ENCODE measurements at regions not wholly inside any gene's neighbourhood (a gene's known extent, or its start where the extent isn't known, plus 50 kb on each side); places are given as distances from the start of the nearest gene placed in this dataset.
"Not testable (repeated sequence)": the region's sequence is repeated elsewhere in the genome, so short reads cannot be mapped to it uniquely, and the experiment has no call there.

GRCh38 chrX:30008031-30008430, 207.3 kb upstream of the MAGEB2 start:
- no peak for DNase-seq (ENCODE audit: low read depth, low spot score)
- TF ChIP-seq POLR2AphosphoS5 (IDR thresholded peaks at IDR 0.05; ENCODE audit: borderline replicate concordance, low read depth, low read length) (no peak), EZH2 (IDR thresholded peaks at IDR 0.05) (no peak), FOXP2 (optimal IDR thresholded peaks at IDR 0.05; ENCODE audit: control extremely low read depth, extremely low read length, insufficient read depth) (no peak)
- Histone ChIP-seq H3K9ac (ENCODE audit: insufficient read length) (no peak overlapping the region), H3K36me3 (ENCODE audit: insufficient read depth, low read length) (no peaks in the 10 kb centered on the region), H3K4me3 (no peak overlapping the region), H3K9me3 (ENCODE audit: low read depth, low read length) (no peaks in the 10 kb centered on the region), H3K27ac (no peak overlapping the region)

- Histone ChIP-seq H3K4me3 (no peak overlapping the region), H3K9ac (ENCODE audit: insufficient read length) (no peak overlapping the region), H3K36me3 (ENCODE audit: insufficient read depth, low read length) (no peaks in the 10 kb centered on the region), H3K9me3 (ENCODE audit: low read depth, low read length) (no peaks in the 10 kb centered on the region), H3K27ac (no peak overlapping the region)
- no peak for TF ChIP-seq EZH2 (IDR thresholded peaks at IDR 0.05)
- no peak for DNase-seq (ENCODE audit: low read depth, low spot score)
These were observed 204.9 kb upstream of the MAGEB2 start for GRCh38 chrX:30010471-30010870.

DNA sequence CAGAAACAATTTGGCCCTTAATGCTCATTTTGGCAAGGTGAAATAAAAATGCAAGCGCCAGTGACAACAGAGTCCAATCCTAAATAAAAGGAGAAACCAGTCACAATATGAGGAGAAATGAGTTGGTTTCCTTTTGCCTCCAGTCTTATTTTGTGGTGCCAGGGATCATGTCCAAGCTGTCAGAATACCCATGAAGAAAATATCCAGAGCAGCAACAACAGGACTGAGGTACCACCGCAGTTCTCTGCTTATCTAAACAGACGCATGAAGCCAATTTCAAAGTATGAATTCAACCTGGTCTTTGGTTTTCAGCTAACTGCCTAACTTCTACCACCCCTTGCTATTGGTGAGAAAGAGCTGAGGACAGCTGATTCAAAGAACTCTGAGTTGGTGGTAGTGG, 199.9 kb upstream of the MAGEB2 start:
- no peak overlapping the region for H3K27ac ChIP-seq
- H3K36me3 ChIP-seq (ENCODE audit: insufficient read depth, low read length) = no peaks in the 10 kb centered on the region
- no peak for TF ChIP-seq EZH2 (IDR thresholded peaks at IDR 0.05)
- no peak for TF ChIP-seq POLR2AphosphoS5 (IDR thresholded peaks at IDR 0.05; ENCODE audit: borderline replicate concordance, low read depth, low read length)
- TF ChIP-seq FOXP2 (optimal IDR thresholded peaks at IDR 0.05; ENCODE audit: control extremely low read depth, extremely low read length, insufficient read depth) = no peak
- no peak overlapping the region for H3K9ac ChIP-seq (ENCODE audit: insufficient read length)
- H3K9me3 ChIP-seq (ENCODE audit: low read depth, low read length) = no peaks in the 10 kb centered on the region
- no peak overlapping the region for H3K4me3 ChIP-seq
- DNase-seq (ENCODE audit: low read depth, low spot score) = no peak

GRCh38 chrX:30027636-30028035, 187.7 kb upstream of the MAGEB2 start:
- Histone ChIP-seq H3K9me3 (ENCODE audit: low read depth, low read length) (no peaks in the 10 kb centered on the region), H3K27ac (no peak overlapping the region), H3K36me3 (ENCODE audit: insufficient read depth, low read length) (no peaks in the 10 kb centered on the region), H3K9ac (ENCODE audit: insufficient read length) (no peak overlapping the region), H3K4me3 (no peak overlapping the region)
- DNase-seq (ENCODE audit: low read depth, low spot score) = no peak
- no peak for TF ChIP-seq FOXP2 (optimal IDR thresholded peaks at IDR 0.05; ENCODE audit: control extremely low read depth, extremely low read length, insufficient read depth)
- no peak for TF ChIP-seq EZH2 (IDR thresholded peaks at IDR 0.05)
- no peak for TF ChIP-seq POLR2AphosphoS5 (IDR thresholded peaks at IDR 0.05; ENCODE audit: borderline replicate concordance, low read depth, low read length)

- not testable (repeated sequence) for H3K36me3 ChIP-seq (ENCODE audit: insufficient read depth, low read length); H3K4me3 ChIP-seq; H3K9me3 ChIP-seq (ENCODE audit: low read depth, low read length); H3K9ac ChIP-seq (ENCODE audit: insufficient read length); H3K27ac ChIP-seq
- peak; percentile 35 for DNase-seq (ENCODE audit: low read depth, low spot score)
These were observed 179.0 kb upstream of the MAGEB2 start for GRCh38 chrX:30036406-30036805.

DNA sequence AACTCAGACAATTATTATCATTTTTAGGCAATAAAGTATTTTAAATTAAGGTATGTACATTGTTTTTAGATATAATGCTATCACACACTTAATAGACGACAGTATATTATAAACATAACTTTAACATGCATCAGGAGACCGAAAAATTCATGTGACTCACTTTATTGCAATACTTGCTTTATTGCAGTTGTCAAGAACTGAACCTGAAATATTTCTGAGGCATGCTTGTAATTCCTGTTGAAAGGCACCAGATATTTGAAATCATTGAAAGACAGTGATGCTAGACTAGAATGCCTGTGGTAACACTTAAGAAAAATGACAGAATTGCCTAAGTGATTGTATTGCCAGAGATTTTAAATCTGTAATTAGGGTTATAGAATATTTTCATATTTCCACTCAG, 175.6 kb upstream of the MAGEB2 start:
- Histone ChIP-seq H3K36me3 (ENCODE audit: insufficient read depth, low read length) (no peaks in the 10 kb centered on the region), H3K4me3 (no peak overlapping the region), H3K9me3 (ENCODE audit: low read depth, low read length) (no peaks in the 10 kb centered on the region), H3K27ac (no peak overlapping the region), H3K9ac (ENCODE audit: insufficient read length) (no peak overlapping the region)
- no peak for DNase-seq (ENCODE audit: low read depth, low spot score)
- TF ChIP-seq POLR2AphosphoS5 (IDR thresholded peaks at IDR 0.05; ENCODE audit: borderline replicate concordance, low read depth, low read length) (no peak), FOXP2 (optimal IDR thresholded peaks at IDR 0.05; ENCODE audit: control extremely low read depth, extremely low read length, insufficient read depth) (no peak), EZH2 (IDR thresholded peaks at IDR 0.05) (no peak)

GRCh38 chrX:30060718-30061117, 154.6 kb upstream of the MAGEB2 start:
- DNase-seq (ENCODE audit: low read depth, low spot score) = no peak
- H3K9ac ChIP-seq (ENCODE audit: insufficient read length) = no peak overlapping the region
- no peaks in the 10 kb centered on the region for H3K9me3 ChIP-seq (ENCODE audit: low read depth, low read length)
- no peak for TF ChIP-seq FOXP2 (optimal IDR thresholded peaks at IDR 0.05; ENCODE audit: control extremely low read depth, extremely low read length, insufficient read depth)
- TF ChIP-seq EZH2 (IDR thresholded peaks at IDR 0.05) = no peak
- TF ChIP-seq POLR2AphosphoS5 (IDR thresholded peaks at IDR 0.05; ENCODE audit: borderline replicate concordance, low read depth, low read length) = no peak
- no peaks in the 10 kb centered on the region for H3K36me3 ChIP-seq (ENCODE audit: insufficient read depth, low read length)
- H3K27ac ChIP-seq = no peak overlapping the region
- H3K4me3 ChIP-seq = no peak overlapping the region

DNA sequence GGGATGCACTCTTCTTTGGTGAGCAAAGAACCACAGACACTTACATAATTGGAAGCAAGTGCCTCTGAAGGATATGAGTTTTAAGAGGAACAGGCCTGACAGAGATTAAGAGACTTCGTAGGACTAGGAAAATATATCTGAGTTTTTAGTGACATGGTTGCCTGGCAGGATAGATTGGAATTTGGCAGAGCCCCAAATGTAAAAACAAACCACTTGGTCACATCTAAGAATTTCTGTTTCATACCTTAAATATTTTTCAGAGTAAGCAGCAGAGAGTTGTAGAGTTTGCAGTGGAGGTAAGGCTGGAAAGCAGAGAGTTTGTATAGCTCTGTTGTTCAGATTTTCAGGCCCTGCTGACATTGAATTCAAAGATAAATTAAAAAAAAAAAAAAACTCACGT, 150.1 kb upstream of the MAGEB2 start:
- no peak for DNase-seq (ENCODE audit: low read depth, low spot score)
- Histone ChIP-seq H3K27ac (no peak overlapping the region), H3K9me3 (ENCODE audit: low read depth, low read length) (no peaks in the 10 kb centered on the region), H3K36me3 (ENCODE audit: insufficient read depth, low read length) (no peaks in the 10 kb centered on the region), H3K4me3 (no peak overlapping the region), H3K9ac (ENCODE audit: insufficient read length) (no peak overlapping the region)
- TF ChIP-seq EZH2 (IDR thresholded peaks at IDR 0.05) (no peak), POLR2AphosphoS5 (IDR thresholded peaks at IDR 0.05; ENCODE audit: borderline replicate concordance, low read depth, low read length) (no peak), FOXP2 (optimal IDR thresholded peaks at IDR 0.05; ENCODE audit: control extremely low read depth, extremely low read length, insufficient read depth) (no peak)

- Histone ChIP-seq H3K4me3 (no peak overlapping the region), H3K36me3 (ENCODE audit: insufficient read depth, low read length) (no peaks in the 10 kb centered on the region), H3K9me3 (ENCODE audit: low read depth, low read length) (no peaks in the 10 kb centered on the region), H3K9ac (ENCODE audit: insufficient read length) (no peak overlapping the region), H3K27ac (no peak overlapping the region)
- TF ChIP-seq FOXP2 (optimal IDR thresholded peaks at IDR 0.05; ENCODE audit: control extremely low read depth, extremely low read length, insufficient read depth) = no peak
- TF ChIP-seq POLR2AphosphoS5 (IDR thresholded peaks at IDR 0.05; ENCODE audit: borderline replicate concordance, low read depth, low read length) = no peak
- no peak for TF ChIP-seq EZH2 (IDR thresholded peaks at IDR 0.05)
- no peak for DNase-seq (ENCODE audit: low read depth, low spot score)
These were observed 147.7 kb upstream of the MAGEB2 start for GRCh38 chrX:30067677-30068076.

Data from SK-N-MC (cell line).